Omental fat pad (tissue), 3 donors: ENCODE measurements at regions not wholly inside any gene's neighbourhood (a gene's known extent, or its start where the extent isn't known, plus 50 kb on each side); places are given as distances from the start of the nearest gene placed in this dataset.

Source experiments
- ATAC-seq: fragments of 150-250 bp; one replicate; pipeline ENCODE4 v1.9.1; 2016; ENCODE audit warnings: mild to moderate bottlenecking, moderate library complexity; ENCODE audit not compliant: low FRiP score
- DNase-seq: peaks from one replicate; pipeline ENCODE4 v3.0.0-alpha.2; 2019; ENCODE audit warnings: low spot score
- CTCF ChIP-seq, 3 donors: fragments of 450-650 bp; IDR thresholded peaks; one replicate each; pipeline ENCODE4 v1.5.1; 2016 to 2017; ENCODE audit warnings: antibody characterized with exemption in 3 of 3, mild to moderate bottlenecking in 3 of 3, moderate library complexity in 2 of 3

GRCh38 chr7:123351027-123351426, 151.3 kb upstream of the SLC13A1 start:
- DNase-seq (no peak), ATAC-seq (no peak)
- no peak for TF ChIP-seq CTCF (IDR thresholded peaks at IDR 0.05)

DNA sequence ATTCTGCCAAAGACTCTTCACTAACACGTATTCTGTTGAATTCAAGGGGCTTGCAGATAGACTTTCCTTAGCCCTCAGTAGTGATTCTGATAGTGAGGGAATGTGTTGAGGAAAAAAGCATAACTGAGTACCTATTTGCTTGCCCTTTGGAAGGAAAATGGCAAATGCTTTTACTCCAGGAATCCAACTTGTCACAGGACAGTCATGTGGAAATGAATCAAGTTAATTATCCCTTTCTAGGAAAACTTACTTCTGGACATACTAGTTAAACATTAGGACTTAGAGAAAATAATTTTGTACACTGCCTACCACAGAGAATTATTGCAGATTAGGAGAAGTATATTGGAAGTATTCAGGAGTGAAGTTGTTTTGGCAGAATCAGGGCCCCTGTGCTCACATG, 148.9 kb upstream of the SLC13A1 start:
- ATAC-seq: no peak
- DNase-seq: no peak
- TF ChIP-seq CTCF (IDR thresholded peaks at IDR 0.05): no peak

DNA sequence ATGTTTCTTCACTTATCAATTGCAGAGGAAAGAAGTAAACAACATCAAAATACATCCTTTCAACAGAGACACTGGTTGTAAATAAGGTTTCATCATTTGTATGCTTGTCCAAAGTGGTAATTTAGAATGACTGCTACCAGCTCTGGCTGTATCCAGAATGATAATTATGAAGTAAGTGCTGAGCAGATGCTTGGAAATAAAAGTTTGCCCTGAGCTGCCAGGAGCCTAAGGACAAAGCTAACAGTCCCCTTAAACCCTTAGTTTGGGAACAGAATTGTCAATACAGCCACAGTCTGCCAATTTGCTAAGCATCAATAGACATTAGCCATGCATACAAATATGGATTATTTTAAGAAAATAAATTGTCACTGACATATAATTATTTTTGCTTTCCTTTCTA, 147.0 kb upstream of the SLC13A1 start:
- no peak for DNase-seq
- TF ChIP-seq CTCF (IDR thresholded peaks at IDR 0.05): no peak
- no peak for ATAC-seq

DNA sequence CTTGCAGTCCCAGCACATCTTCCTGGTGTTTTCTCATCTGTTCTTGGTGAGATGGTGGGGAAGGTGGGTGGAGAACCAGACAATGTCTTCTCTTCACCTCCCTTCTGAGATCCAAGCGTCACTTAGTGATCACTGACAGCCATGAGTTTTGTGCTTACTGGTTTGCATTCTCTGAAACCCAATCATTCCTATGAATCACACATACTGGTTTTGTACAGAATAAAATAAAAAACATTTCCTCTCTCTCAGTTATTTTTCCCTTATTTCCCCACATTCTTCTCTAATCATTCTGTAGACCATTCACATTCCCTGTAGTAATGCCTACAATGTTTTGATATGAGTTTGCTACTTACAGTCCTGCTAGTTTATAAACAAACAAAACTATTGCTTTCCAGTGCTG, 143.8 kb upstream of the SLC13A1 start:
- no peak for ATAC-seq

GRCh38 chr7:123341102-123341501, 141.3 kb upstream of the SLC13A1 start:
- DNase-seq (no peak), ATAC-seq (no peak)
- no peak for TF ChIP-seq CTCF (IDR thresholded peaks at IDR 0.05)

More for the DNA sequence above, 143.8 kb upstream of the SLC13A1 start:
- no peak for DNase-seq
- no peak for TF ChIP-seq CTCF (IDR thresholded peaks at IDR 0.05)

DNA sequence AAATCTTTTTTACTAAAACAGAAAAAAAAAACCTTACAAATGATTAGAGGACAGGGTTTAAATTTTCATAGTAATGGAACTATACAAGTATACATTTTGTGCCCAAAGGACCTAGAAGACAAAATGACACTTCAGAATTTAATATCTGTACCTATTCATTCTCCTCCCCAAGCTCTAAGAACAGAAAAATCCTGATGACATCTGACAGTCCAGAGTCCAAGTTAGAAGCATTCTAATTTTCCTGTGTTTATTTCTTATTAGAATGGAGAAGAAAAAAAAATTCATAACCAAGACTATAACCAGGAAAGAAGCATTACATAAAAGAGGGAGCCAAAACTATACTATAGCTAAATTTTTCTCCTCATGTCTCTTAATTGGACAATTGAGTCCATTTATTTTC, 138.9 kb upstream of the SLC13A1 start:
- ATAC-seq (no peak), DNase-seq (no peak)
- TF ChIP-seq CTCF (IDR thresholded peaks at IDR 0.05): no peak

DNA sequence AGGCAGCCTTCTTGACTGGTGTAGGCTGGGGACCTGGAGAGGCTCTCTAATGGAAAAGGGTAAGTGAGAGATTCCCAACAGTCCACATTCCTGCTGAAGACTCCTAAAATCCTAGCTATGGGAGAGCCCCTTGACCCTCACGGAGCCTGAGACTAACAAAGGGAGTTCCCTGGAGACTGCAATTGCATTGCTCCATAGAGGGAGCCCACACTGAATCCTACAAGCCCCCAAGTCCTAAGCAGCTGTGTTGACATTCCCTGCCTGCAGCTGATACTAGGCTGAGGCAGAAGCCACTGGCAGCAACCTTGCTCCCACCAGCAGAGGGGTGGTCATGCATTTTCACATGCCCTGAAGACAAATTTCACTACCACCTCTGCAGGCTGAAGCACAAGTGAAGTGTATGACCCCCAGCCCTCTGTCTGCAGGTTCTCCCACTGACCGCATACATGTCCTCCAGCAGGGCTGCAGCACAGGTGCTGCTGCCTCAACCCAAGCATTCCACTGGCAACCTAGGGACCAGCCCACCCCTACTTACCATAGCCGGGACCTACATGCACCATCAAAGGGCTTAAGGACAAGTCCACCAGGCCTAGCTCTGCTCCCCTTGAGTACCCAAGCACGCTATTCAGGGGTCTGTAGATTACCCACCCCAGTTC, 130.3 kb upstream of the SLC13A1 start:
- no peak for TF ChIP-seq CTCF (IDR thresholded peaks at IDR 0.05)
- DNase-seq: no peak

More for the DNA sequence above, 130.3 kb upstream of the SLC13A1 start:
- ATAC-seq: no peak
